Memory B cell (primary cell): ENCODE measurements at regions not wholly inside any gene's neighbourhood (a gene's known extent, or its start where the extent isn't known, plus 50 kb on each side); places are given as distances from the start of the nearest gene placed in this dataset.
"Not testable (repeated sequence)": the region's sequence is repeated elsewhere in the genome, so short reads cannot be mapped to it uniquely, and the experiment has no call there.

ENCODE experiments used
- ATAC-seq: fragments of 150-1000 bp; cut with Tn5 transposase; 2 replicates; pipeline ENCODE4 v1.10.0; 2021; ENCODE audit warnings: low read depth, mild to moderate bottlenecking, moderate library complexity
- DNase-seq, 2 donors: peaks; one replicate each; pipeline ENCODE4 v3.0.0; 2022; ENCODE audit warnings: low spot score in 2 of 2
- H3K27ac Mint-ChIP-seq: one replicate; pipeline ENCODE4 v1.8.0; 2022; ENCODE audit warnings: mild to moderate bottlenecking, moderate library complexity, mixed read lengths
- H3K27me3 Mint-ChIP-seq: one replicate; pipeline ENCODE4 v1.8.0; 2022; ENCODE audit warnings: mixed read lengths
- H3K36me3 Mint-ChIP-seq: one replicate; pipeline ENCODE4 v1.8.0; 2022; ENCODE audit warnings: mild to moderate bottlenecking, mixed read lengths
- H3K4me1 Mint-ChIP-seq: one replicate; pipeline ENCODE4 v1.8.0; 2022; ENCODE audit warnings: mixed read lengths
- H3K4me3 Mint-ChIP-seq: one replicate; pipeline ENCODE4 v1.8.0; 2022; ENCODE audit warnings: mild to moderate bottlenecking, moderate library complexity, mixed read lengths
- H3K9me3 Mint-ChIP-seq: one replicate; pipeline ENCODE4 v1.8.0; 2022; ENCODE audit warnings: mixed read lengths

GRCh38 chr1:189790335-189790734 is 687.3 kb downstream of the BRINP3 start:
- no peak for DNase-seq
- Mint-ChIP-seq H3K27me3 (no peaks in the 10 kb centered on the region), H3K36me3 (no peaks in the 10 kb centered on the region), H3K4me1 (no peaks in the 10 kb centered on the region), H3K4me3 (no peak overlapping the region), H3K9me3 (peaks cover 8% of the 10 kb centered on the region), H3K27ac (no peak overlapping the region)
- no peak for ATAC-seq

DNA sequence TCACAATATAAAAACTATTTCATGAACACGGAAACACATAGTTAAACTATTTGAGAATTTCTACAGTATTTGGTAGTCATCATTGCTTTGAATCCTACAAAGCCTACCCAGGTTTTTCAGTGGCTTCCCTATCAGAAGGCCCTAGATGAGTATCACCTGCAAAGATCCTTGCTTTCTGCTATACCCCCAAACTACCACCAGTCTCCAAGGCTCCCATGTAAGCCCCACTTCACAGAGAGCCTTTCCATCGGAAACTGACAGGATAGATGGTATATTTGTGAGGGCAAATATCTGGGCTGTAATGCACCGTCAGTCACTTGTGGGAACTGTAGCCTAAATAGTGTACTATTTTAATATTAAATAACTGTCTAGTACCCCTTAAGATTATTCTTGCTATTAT is 674.3 kb downstream of the BRINP3 start:
- Mint-ChIP-seq H3K4me1 (no peaks in the 10 kb centered on the region), H3K4me3 (no peak overlapping the region), H3K9me3 (peaks cover 5% of the 10 kb centered on the region), H3K27me3 (no peaks in the 10 kb centered on the region), H3K36me3 (no peaks in the 10 kb centered on the region), H3K27ac (no peak overlapping the region)
- no peak for ATAC-seq
- DNase-seq = no peak

DNA sequence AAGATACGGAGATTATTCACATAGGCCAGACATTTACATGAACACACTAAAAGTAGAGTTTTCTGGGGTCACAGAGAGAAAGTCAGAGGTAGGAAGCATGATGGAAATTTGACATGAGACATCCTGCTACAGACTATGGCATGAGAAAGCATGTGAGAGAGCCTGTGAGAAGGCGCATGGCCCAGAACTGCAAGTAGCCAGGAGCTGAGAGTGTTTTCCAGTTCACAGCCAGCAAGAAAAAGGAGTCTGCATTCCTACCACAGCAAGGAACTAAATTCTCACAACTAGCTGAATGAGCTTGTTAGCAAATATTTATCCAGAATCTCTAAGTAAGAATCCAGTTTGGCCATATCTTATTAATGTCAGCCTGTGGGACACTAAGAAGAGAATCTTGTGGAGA is 673.3 kb downstream of the BRINP3 start:
- H3K4me3 Mint-ChIP-seq = no peak overlapping the region
- no peak for ATAC-seq
- no peaks in the 10 kb centered on the region for H3K36me3 Mint-ChIP-seq
- no peaks in the 10 kb centered on the region for H3K4me1 Mint-ChIP-seq
- no peaks in the 10 kb centered on the region for H3K27me3 Mint-ChIP-seq
- no peak overlapping the region for H3K27ac Mint-ChIP-seq
- peaks cover 3% of the 10 kb centered on the region for H3K9me3 Mint-ChIP-seq
- no peak for DNase-seq

DNA sequence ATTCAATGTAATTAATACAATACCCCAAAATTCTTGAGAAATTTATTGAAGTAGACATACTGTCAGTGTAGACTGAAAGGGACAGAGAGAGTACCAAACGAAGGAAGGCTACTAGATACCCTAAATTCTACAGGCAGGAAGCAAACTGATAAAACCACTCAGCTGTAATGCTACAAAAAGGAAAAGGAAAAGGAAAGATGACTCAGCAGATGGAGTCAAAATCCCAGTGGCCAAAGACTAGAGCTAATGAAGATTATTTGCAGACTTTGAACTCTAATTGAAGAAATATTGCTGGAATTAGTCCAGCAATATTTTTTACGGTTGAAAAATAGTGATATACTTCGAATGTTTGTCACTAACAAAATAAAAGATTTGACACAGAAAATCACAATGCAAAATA is 671.9 kb downstream of the BRINP3 start:
- Mint-ChIP-seq H3K4me1 (no peaks in the 10 kb centered on the region), H3K36me3 (no peaks in the 10 kb centered on the region), H3K4me3 (no peak overlapping the region), H3K9me3 (peaks cover 3% of the 10 kb centered on the region), H3K27me3 (no peaks in the 10 kb centered on the region), H3K27ac (no peak overlapping the region)
- DNase-seq = no peak
- no peak for ATAC-seq

DNA sequence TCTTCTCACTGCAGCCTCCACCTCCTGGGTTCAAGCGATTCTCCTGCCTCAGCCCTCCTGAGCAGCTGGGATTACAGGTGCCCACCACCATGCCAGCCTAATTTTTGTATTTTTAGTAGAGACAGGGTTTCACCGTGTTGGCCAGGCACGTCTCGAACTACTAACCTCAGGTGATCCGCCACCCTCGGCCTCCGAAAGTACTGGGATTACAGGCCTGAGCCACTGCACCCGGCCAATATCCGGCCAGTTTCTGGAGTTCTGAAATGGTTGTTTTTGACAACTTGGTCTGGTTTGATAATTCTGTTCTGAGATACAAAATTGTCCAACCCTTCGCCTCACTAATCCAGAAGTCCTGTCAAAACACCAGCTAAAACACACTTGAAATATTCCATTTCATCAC is 667.0 kb downstream of the BRINP3 start:
- not testable (repeated sequence) for H3K27me3 Mint-ChIP-seq, H3K36me3 Mint-ChIP-seq, H3K27ac Mint-ChIP-seq, H3K9me3 Mint-ChIP-seq, ATAC-seq, H3K4me3 Mint-ChIP-seq, DNase-seq, H3K4me1 Mint-ChIP-seq

- no peaks in the 10 kb centered on the region for H3K4me1 Mint-ChIP-seq
- H3K27ac Mint-ChIP-seq = no peak overlapping the region
- DNase-seq = no peak
- no peak for ATAC-seq
- H3K27me3 Mint-ChIP-seq = no peaks in the 10 kb centered on the region
- H3K4me3 Mint-ChIP-seq = no peak overlapping the region
- H3K9me3 Mint-ChIP-seq = no peaks in the 10 kb centered on the region
- H3K36me3 Mint-ChIP-seq = no peaks in the 10 kb centered on the region
These were observed 665.7 kb downstream of the BRINP3 start for GRCh38 chr1:189811960-189812359.

DNA sequence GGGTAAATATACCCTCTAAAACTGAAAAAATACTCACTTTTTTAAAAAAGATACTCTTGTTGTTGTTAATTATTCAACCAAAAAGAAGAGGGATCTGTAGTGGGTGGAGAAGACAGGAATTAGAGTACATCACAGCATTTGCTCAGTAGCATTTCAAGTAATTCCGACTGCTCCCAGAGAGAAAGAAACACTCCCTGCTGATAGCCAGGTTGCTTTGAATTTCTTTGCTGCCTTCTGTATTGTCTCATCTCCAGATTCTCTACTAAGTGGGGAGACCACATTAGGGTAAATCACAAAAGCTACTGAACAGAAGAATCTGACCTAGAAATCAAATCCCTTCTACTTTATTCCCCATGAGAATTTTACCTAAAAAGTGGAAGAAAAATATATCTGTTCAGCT is 661.1 kb downstream of the BRINP3 start:
- no peaks in the 10 kb centered on the region for H3K4me1 Mint-ChIP-seq
- H3K27ac Mint-ChIP-seq = no peak overlapping the region
- H3K27me3 Mint-ChIP-seq = no peaks in the 10 kb centered on the region
- H3K9me3 Mint-ChIP-seq = peaks cover 3% of the 10 kb centered on the region
- DNase-seq (no peak), ATAC-seq (no peak)
- no peak overlapping the region for H3K4me3 Mint-ChIP-seq
- no peaks in the 10 kb centered on the region for H3K36me3 Mint-ChIP-seq

- no peaks in the 10 kb centered on the region for H3K4me1 Mint-ChIP-seq
- no peak for ATAC-seq
- no peak for DNase-seq
- no peaks in the 10 kb centered on the region for H3K36me3 Mint-ChIP-seq
- H3K9me3 Mint-ChIP-seq = peaks cover 3% of the 10 kb centered on the region
- H3K27ac Mint-ChIP-seq = no peak overlapping the region
- H3K4me3 Mint-ChIP-seq = no peak overlapping the region
- H3K27me3 Mint-ChIP-seq = no peaks in the 10 kb centered on the region
These were observed 657.9 kb downstream of the BRINP3 start for GRCh38 chr1:189819751-189820150.

- ATAC-seq (no peak), DNase-seq (no peak)
- Mint-ChIP-seq H3K27me3 (no peaks in the 10 kb centered on the region), H3K36me3 (no peaks in the 10 kb centered on the region), H3K4me3 (no peak overlapping the region), H3K27ac (no peak overlapping the region), H3K4me1 (no peaks in the 10 kb centered on the region), H3K9me3 (peaks cover 5% of the 10 kb centered on the region)
These were observed 655.8 kb downstream of the BRINP3 start for GRCh38 chr1:189821833-189822232.

DNA sequence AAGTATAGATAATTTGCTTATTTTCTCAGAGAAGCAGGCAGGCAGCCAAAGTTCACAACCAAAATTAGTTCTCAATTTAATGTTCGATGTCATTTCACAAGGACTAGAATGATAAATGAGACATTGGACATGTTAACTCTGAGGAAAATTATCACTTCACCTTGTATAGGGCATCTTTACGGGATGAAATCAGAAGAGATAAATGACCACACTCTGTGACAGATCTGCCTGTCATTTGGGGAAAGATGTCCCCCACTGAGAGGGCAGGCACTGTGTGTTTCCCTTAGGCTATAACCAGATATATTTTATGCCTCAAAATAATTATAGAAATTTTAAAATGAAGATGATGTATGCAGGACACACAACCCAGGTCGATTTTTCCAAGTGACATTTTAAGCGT is 642.9 kb downstream of the BRINP3 start:
- no peak overlapping the region for H3K4me3 Mint-ChIP-seq
- DNase-seq (no peak), ATAC-seq (no peak)
- peaks cover 3% of the 10 kb centered on the region for H3K9me3 Mint-ChIP-seq
- H3K27me3 Mint-ChIP-seq = no peaks in the 10 kb centered on the region
- H3K27ac Mint-ChIP-seq = no peak overlapping the region
- no peaks in the 10 kb centered on the region for H3K4me1 Mint-ChIP-seq
- H3K36me3 Mint-ChIP-seq = no peaks in the 10 kb centered on the region

- H3K27ac Mint-ChIP-seq = no peak overlapping the region
- H3K36me3 Mint-ChIP-seq = no peaks in the 10 kb centered on the region
- no peaks in the 10 kb centered on the region for H3K4me1 Mint-ChIP-seq
- DNase-seq (no peak), ATAC-seq (no peak)
- no peak overlapping the region for H3K4me3 Mint-ChIP-seq
- no peaks in the 10 kb centered on the region for H3K27me3 Mint-ChIP-seq
- no peaks in the 10 kb centered on the region for H3K9me3 Mint-ChIP-seq
These were observed 630.1 kb downstream of the BRINP3 start for GRCh38 chr1:189847613-189848012.

GRCh38 chr1:189851806-189852367 is 625.8 kb downstream of the BRINP3 start:
- no peaks in the 10 kb centered on the region for H3K36me3 Mint-ChIP-seq
- DNase-seq (no peak), ATAC-seq (no peak)
- no peak overlapping the region for H3K4me3 Mint-ChIP-seq
- no peak overlapping the region for H3K27ac Mint-ChIP-seq
- no peaks in the 10 kb centered on the region for H3K27me3 Mint-ChIP-seq
- no peaks in the 10 kb centered on the region for H3K4me1 Mint-ChIP-seq
- H3K9me3 Mint-ChIP-seq = peaks cover 9% of the 10 kb centered on the region

DNA sequence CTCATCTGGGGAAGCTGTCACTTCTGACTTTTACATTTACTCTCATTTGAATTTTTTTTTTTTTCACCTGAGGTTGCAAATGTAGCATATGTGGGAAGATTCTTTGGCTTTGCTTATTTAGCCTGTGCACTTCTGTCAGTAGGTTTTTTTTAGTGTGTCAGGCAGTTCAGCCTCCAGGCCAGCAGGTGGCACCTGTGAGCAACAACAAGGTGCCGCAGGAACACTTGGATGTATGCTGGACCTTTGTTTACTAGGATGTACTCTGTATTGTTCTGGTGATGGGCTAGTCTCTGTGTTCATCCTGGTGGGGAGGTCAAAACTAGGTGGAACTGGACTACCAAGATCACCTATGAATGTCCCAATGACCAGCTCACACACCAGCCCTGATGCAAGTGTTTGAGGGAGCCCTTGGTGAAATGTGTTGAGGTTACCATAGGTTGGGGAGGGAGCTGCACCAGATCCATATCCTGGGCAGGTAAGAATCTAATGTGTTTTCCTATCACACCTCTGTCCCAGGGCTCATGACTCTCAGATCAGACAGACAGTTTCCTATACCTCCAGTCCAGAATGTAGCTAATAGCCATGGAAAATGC is 618.2 kb downstream of the BRINP3 start:
- Mint-ChIP-seq H3K27me3 (no peaks in the 10 kb centered on the region), H3K4me3 (no peak overlapping the region), H3K4me1 (no peaks in the 10 kb centered on the region), H3K36me3 (no peaks in the 10 kb centered on the region), H3K9me3 (peaks cover 9% of the 10 kb centered on the region), H3K27ac (no peak overlapping the region)
- ATAC-seq (no peak), DNase-seq (no peak)

GRCh38 chr1:189866606-189867005 is 611.1 kb downstream of the BRINP3 start:
- DNase-seq (no peak), ATAC-seq (no peak)
- Mint-ChIP-seq H3K27me3 (no peaks in the 10 kb centered on the region), H3K9me3 (peaks cover 1% of the 10 kb centered on the region), H3K36me3 (no peaks in the 10 kb centered on the region), H3K4me1 (no peaks in the 10 kb centered on the region), H3K4me3 (no peak overlapping the region), H3K27ac (no peak overlapping the region)

- H3K27me3 Mint-ChIP-seq = no peaks in the 10 kb centered on the region
- DNase-seq = no peak
- H3K4me3 Mint-ChIP-seq = no peak overlapping the region
- H3K9me3 Mint-ChIP-seq = no peaks in the 10 kb centered on the region
- no peaks in the 10 kb centered on the region for H3K4me1 Mint-ChIP-seq
- no peak overlapping the region for H3K27ac Mint-ChIP-seq
- ATAC-seq = no peak
- H3K36me3 Mint-ChIP-seq = no peaks in the 10 kb centered on the region
These were observed 609.6 kb downstream of the BRINP3 start for GRCh38 chr1:189868021-189868420.
